AG04450 (cell line): ENCODE measurements at regions not wholly inside any gene's neighbourhood (a gene's known extent, or its start where the extent isn't known, plus 50 kb on each side); places are given as distances from the start of the nearest gene placed in this dataset.

ENCODE experiments used
- CTCF ChIA-PET: fragments of 300-600, 350-600 bp; formaldehyde crosslinking; extraction: SDS; loops from one replicate; lab custom pipeline; 2022; ENCODE audit warnings: antibody characterized with exemption, inconsistent platforms; lab: Charles Lee
- POLR2A ChIA-PET: fragments of 350-600 bp; formaldehyde crosslinking; extraction: SDS; loops from one replicate; lab custom pipeline; 2021; ENCODE audit warnings: antibody characterized with exemption, inconsistent platforms; lab: Yijun Ruan, JAX
- DNase-seq: peaks from one replicate; pipeline ENCODE4 v3.0.0-alpha.2; 2011; ENCODE audit warnings: low read depth, low spot score
- H3K27ac ChIP-seq: one replicate; pipeline ENCODE4 v1.5.1; 2012; ENCODE audit warnings: low read depth, low read length, control low read depth
- H3K27me3 ChIP-seq: one replicate; pipeline ENCODE4 v1.6.0; 2012; ENCODE audit warnings: low read length; ENCODE audit not compliant: control insufficient read depth, insufficient read depth
- H3K4me3 ChIP-seq: 2 replicates; pipeline ENCODE4 v1.5.1; 2011; ENCODE audit warnings: mild to moderate bottlenecking, low read depth, low read length, control low read depth
- H3K9me3 ChIP-seq: 2 replicates; pipeline ENCODE4 v1.5.1; 2012; ENCODE audit warnings: low read length; ENCODE audit not compliant: control insufficient read depth, insufficient read depth
- CTCF ChIP-seq: IDR thresholded peaks from 2 replicates; pipeline ENCODE4 v1.5.1; 2011; ENCODE audit warnings: low read depth, low read length, control low read depth, inconsistent platforms

DNA sequence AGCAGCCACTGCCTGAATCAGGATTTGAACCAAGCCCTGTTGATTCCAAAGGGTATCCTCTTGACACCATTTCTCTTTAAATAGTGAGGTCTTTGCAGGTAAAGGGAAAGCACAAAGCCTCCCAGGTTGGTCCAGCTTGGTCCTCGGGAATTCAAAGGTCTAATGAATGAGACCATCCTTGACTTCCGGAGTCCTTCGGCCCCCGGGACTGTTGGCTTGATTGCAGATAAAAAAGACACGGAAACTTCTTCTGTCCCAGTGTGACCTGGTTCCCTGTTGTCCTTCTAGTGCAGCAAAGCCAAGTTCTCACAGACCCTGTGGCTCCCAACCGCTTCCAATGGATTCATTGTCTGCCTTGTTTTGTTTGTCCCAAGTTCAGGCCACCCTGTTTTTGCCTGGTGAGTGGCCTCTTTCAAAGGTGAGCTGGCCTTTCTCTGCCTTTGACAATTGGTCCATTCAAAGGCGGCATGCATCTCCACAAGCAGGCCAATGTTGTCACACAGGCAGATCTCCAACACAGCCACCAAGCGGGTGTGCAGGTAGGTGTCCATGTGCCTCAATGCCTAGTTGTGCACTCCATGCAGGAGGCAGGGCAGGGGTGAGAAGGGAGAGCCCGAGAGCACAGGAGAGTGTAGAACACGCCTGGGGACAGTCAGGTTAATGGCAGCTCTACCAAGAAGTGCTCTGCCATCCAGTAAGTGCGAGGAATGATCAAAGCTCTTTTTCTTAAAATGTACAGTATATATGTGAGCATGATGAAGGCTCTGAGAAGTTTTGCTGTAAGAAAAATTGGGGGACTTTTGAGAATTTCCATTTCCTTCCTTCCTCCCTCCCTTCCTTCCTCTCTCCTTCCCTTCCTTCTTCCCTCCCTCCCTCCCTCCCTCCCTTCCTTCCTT is 82.1 kb upstream of the ZBTB40 start:
- no peak for DNase-seq
- ChIA-PET CTCF (interaction anchor here (0.5 kb wide), 1 partner anchor 439 kb away, joined by 3 read pairs; no protein-coding TSS in a partner anchor), POLR2A (no interaction called here)
- no peak overlapping the region for H3K4me3 ChIP-seq
- H3K27ac ChIP-seq = no peak overlapping the region
- H3K9me3 ChIP-seq = no peaks in the 10 kb centered on the region
- H3K27me3 ChIP-seq = peaks cover 25% of the 10 kb centered on the region
- TF ChIP-seq CTCF = no peak

GRCh38 chr1:22370190-22370498 is 81.5 kb upstream of the ZBTB40 start:
- no peak for DNase-seq
- POLR2A ChIA-PET = no interaction called here
- CTCF ChIA-PET = interaction anchor here (0.5 kb wide), 1 partner anchor 439 kb away, joined by 3 read pairs; no protein-coding TSS in a partner anchor
- Histone ChIP-seq H3K4me3 (no peak overlapping the region), H3K27ac (no peak overlapping the region), H3K9me3 (no peaks in the 10 kb centered on the region), H3K27me3 (peaks cover 21% of the 10 kb centered on the region)
- TF ChIP-seq CTCF = no peak

DNA sequence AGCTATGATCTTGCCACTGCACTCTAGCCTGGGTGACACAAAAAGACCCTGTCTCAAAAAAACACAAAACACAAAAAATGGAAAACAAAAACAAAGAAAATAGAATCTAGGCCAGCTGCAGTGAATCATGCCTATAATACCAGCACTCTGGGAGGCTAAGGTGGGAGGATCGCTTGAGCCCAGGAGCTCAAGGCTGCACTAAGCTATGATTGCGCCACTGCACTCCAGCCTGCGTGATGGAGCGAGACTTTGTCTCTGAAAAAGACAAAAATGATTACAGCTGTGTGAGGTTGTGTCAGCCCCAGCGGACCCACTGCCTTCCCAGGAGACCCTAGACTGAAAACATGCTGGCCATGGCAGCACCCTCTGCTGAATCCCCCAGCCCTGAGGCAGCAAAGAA is 80.2 kb upstream of the ZBTB40 start:
- ChIA-PET CTCF (no interaction called here), POLR2A (no interaction called here)
- Histone ChIP-seq H3K27me3 (peaks cover 17% of the 10 kb centered on the region), H3K4me3 (no peak overlapping the region), H3K9me3 (no peaks in the 10 kb centered on the region; the same call in 1 of the 2 replicates), H3K27ac (no peak overlapping the region)
- TF ChIP-seq CTCF = no peak
- no peak for DNase-seq

- peaks cover 20% of the 10 kb centered on the region for H3K27me3 ChIP-seq
- no peak overlapping the region for H3K4me3 ChIP-seq
- no peaks in the 10 kb centered on the region; the same call in 1 of the 2 replicates for H3K9me3 ChIP-seq
- ChIA-PET POLR2A (no interaction called here), CTCF (no interaction called here)
- DNase-seq = no peak
- no peak overlapping the region for H3K27ac ChIP-seq
- no peak for TF ChIP-seq CTCF
These were observed 78.4 kb upstream of the ZBTB40 start for GRCh38 chr1:22373252-22373651.

DNA sequence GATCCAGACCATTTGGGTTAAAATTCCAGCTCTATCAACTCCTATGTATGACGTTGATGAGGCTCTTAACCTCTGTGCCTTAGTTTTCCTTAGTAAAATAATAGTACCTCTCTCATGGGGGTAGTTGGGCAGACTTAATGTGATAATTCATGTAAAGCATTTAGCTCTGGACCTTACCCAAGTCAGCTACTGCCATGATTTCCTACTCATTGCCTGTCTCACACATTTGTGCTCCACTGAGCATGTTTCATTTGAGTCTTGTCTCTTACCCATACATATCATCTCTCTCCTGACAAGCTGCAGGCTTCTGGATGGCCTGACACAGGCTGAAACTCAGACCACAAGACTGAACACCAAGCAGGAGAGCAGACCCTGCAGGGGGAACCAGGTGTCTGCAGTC is 77.7 kb upstream of the ZBTB40 start:
- DNase-seq = no peak
- Histone ChIP-seq H3K9me3 (no peaks in the 10 kb centered on the region; the same call in 1 of the 2 replicates), H3K27ac (no peak overlapping the region), H3K4me3 (no peak overlapping the region), H3K27me3 (peaks cover 18% of the 10 kb centered on the region)
- ChIA-PET POLR2A (no interaction called here), CTCF (no interaction called here)
- TF ChIP-seq CTCF = no peak
